ENCODE measurements at regions not wholly inside any gene's neighbourhood (a gene's known extent, or its start where the extent isn't known, plus 50 kb on each side); places are given as distances from the start of the nearest gene placed in this dataset.
"Not testable (repeated sequence)": the region's sequence is repeated elsewhere in the genome, so short reads cannot be mapped to it uniquely, and the experiment has no call there.

- DNase-seq (ENCODE audit: low spot score), result no peak
Observed at GRCh38 chr2:236375973-236376476, 111.8 kb upstream of the ASB18 start.

GRCh38 chr2:236376566-236377244 is 112.5 kb upstream of the ASB18 start:
- no peak for DNase-seq (ENCODE audit: low spot score)

- DNase-seq (ENCODE audit: low spot score), result no peak
Observed at GRCh38 chr2:236380051-236380612, 115.9 kb upstream of the ASB18 start.

- not testable (repeated sequence) for DNase-seq (ENCODE audit: low spot score)
Observed at GRCh38 chr2:236381253-236381652, 117.0 kb upstream of the ASB18 start.

GRCh38 chr2:236389284-236390216 is 125.3 kb upstream of the ASB18 start:
- not testable (repeated sequence) for DNase-seq (ENCODE audit: low spot score)

GRCh38 chr2:236393101-236393500 is 128.9 kb upstream of the ASB18 start:
- DNase-seq (ENCODE audit: low spot score), result no peak

GRCh38 chr2:236393581-236393980 is 129.4 kb upstream of the ASB18 start:
- DNase-seq (ENCODE audit: low spot score), result no peak

- DNase-seq (ENCODE audit: low spot score), result no peak
Observed at GRCh38 chr2:236394571-236394970, 130.4 kb upstream of the ASB18 start.

- no peak for DNase-seq (ENCODE audit: low spot score)
Observed at GRCh38 chr2:236395067-236395466, 130.9 kb upstream of the ASB18 start.

- no peak for DNase-seq (ENCODE audit: low spot score)
Observed at GRCh38 chr2:236396818-236397350, 132.7 kb upstream of the ASB18 start.

GRCh38 chr2:236397681-236398080 is 133.5 kb upstream of the ASB18 start:
- no peak for DNase-seq (ENCODE audit: low spot score)

- DNase-seq (ENCODE audit: low spot score), result no peak
Observed at GRCh38 chr2:236399409-236399808, 135.2 kb upstream of the ASB18 start.

- DNase-seq (ENCODE audit: low spot score), result no peak
Observed at GRCh38 chr2:236400046-236400574, 135.9 kb upstream of the ASB18 start.

- no peak for DNase-seq (ENCODE audit: low spot score)
Observed at GRCh38 chr2:236400594-236401360, 136.6 kb upstream of the ASB18 start.

- DNase-seq (ENCODE audit: low spot score), result no peak
Observed at GRCh38 chr2:236402033-236402790, 138.0 kb upstream of the ASB18 start.

GRCh38 chr2:236403125-236403524 is 138.9 kb upstream of the ASB18 start:
- no peak for DNase-seq (ENCODE audit: low spot score)

- no peak for DNase-seq (ENCODE audit: low spot score)
Observed at GRCh38 chr2:236403811-236404210, 139.6 kb upstream of the ASB18 start.

- DNase-seq (ENCODE audit: low spot score), result no peak
Observed at GRCh38 chr2:236404346-236404745, 140.1 kb upstream of the ASB18 start.

GRCh38 chr2:236405357-236405756 is 141.2 kb upstream of the ASB18 start:
- DNase-seq (ENCODE audit: low spot score), result no peak

- DNase-seq (ENCODE audit: low spot score), result no peak
Observed at GRCh38 chr2:236408090-236408489, 143.9 kb upstream of the ASB18 start.
